Astrocyte (in vitro differentiated cells and primary cell): ENCODE measurements at regions not wholly inside any gene's neighbourhood (a gene's known extent, or its start where the extent isn't known, plus 50 kb on each side); places are given as distances from the start of the nearest gene placed in this dataset.

Experiments
- DNase-seq: peaks from one replicate; pipeline ENCODE4 v3.0.0-alpha.2; 2010; ENCODE audit warnings: low read depth
- FAIRE-seq: peaks from 2 replicates; lab custom pipeline; 2011; peaks lifted over from hg19 to GRCh38; lab: Jason Lieb, UNC
- H2AFZ ChIP-seq: 2 replicates; pipeline ENCODE4 v1.6.0; 2012; ENCODE audit warnings: low read depth, low read length, inconsistent platforms
- H3K27ac ChIP-seq: 2 replicates; pipeline ENCODE4 v1.5.1; 2011; ENCODE audit warnings: low read depth, low read length, inconsistent platforms
- H3K27me3 ChIP-seq: 2 replicates; pipeline ENCODE4 v1.6.0; 2011; ENCODE audit warnings: low read length, inconsistent platforms; ENCODE audit not compliant: insufficient read depth
- H3K36me3 ChIP-seq: 2 replicates; pipeline ENCODE4 v1.5.1; 2011; ENCODE audit warnings: low read length, inconsistent platforms; ENCODE audit not compliant: insufficient read depth
- H3K4me1 ChIP-seq: 2 replicates; pipeline ENCODE4 v1.5.1; 2011; ENCODE audit warnings: low read length, inconsistent platforms; ENCODE audit not compliant: insufficient read depth
- H3K4me2 ChIP-seq: 2 replicates; pipeline ENCODE4 v1.6.0; 2012; ENCODE audit warnings: low read length, inconsistent platforms
- H3K4me3 ChIP-seq: 2 replicates; pipeline ENCODE4 v1.5.1; 2011; ENCODE audit warnings: low read depth, mild to moderate bottlenecking, low read length, inconsistent platforms; ENCODE audit not compliant: insufficient read depth
- H3K79me2 ChIP-seq: 2 replicates; pipeline ENCODE4 v1.6.0; 2012; ENCODE audit warnings: mild to moderate bottlenecking, low read length, inconsistent platforms; ENCODE audit not compliant: insufficient read depth
- H3K9ac ChIP-seq: 2 replicates; pipeline ENCODE4 v1.6.0; 2012; ENCODE audit warnings: mild to moderate bottlenecking, low read length, inconsistent platforms
- H3K9me3 ChIP-seq: 2 replicates; pipeline ENCODE4 v1.5.1; 2012; ENCODE audit warnings: low read depth, mild to moderate bottlenecking, low read length, inconsistent platforms; ENCODE audit not compliant: insufficient read depth
- H4K20me1 ChIP-seq: 2 replicates; pipeline ENCODE4 v1.6.0; 2012; ENCODE audit warnings: low read length, inconsistent platforms; ENCODE audit not compliant: insufficient read depth
- H3K27ac Mint-ChIP-seq: one replicate; pipeline ENCODE4 v1.8.0; 2021; ENCODE audit warnings: mild to moderate bottlenecking, mixed read lengths; ENCODE audit not compliant: unreplicated experiment
- H3K27me3 Mint-ChIP-seq: one replicate; pipeline ENCODE4 v1.8.0; 2021; ENCODE audit warnings: low read depth, mixed read lengths; ENCODE audit not compliant: unreplicated experiment
- H3K36me3 Mint-ChIP-seq: one replicate; pipeline ENCODE4 v1.8.0; 2021; ENCODE audit warnings: low read depth, mixed read lengths; ENCODE audit not compliant: unreplicated experiment
- H3K4me1 Mint-ChIP-seq: one replicate; pipeline ENCODE4 v1.8.0; 2021; ENCODE audit warnings: low read depth, mixed read lengths; ENCODE audit not compliant: unreplicated experiment
- H3K4me3 Mint-ChIP-seq: one replicate; pipeline ENCODE4 v1.8.0; 2021; ENCODE audit warnings: mild to moderate bottlenecking, moderate library complexity, mixed read lengths; ENCODE audit not compliant: unreplicated experiment
- H3K9me3 Mint-ChIP-seq: one replicate; pipeline ENCODE4 v1.8.0; 2021; ENCODE audit warnings: mild to moderate bottlenecking, mixed read lengths; ENCODE audit not compliant: unreplicated experiment
- EZH2 ChIP-seq: IDR thresholded peaks from 2 replicates; pipeline ENCODE4 v1.6.1; 2012; ENCODE audit warnings: mild to moderate bottlenecking, low read length, inconsistent platforms; ENCODE audit not compliant: insufficient read depth
- TF ChIP-seq, protein P1 (sequence below): IDR thresholded peaks from 2 replicates; pipeline ENCODE4 v1.5.1; 2011; ENCODE audit warnings: low read depth, mild to moderate bottlenecking, inconsistent platforms, low read length, moderate library complexity; ENCODE audit not compliant: insufficient read depth

- Mint-ChIP-seq H3K4me1 (no peaks in the 10 kb centered on the region), H3K36me3 (no peaks in the 10 kb centered on the region), H3K9me3 (no peaks in the 10 kb centered on the region), H3K27me3 (no peaks in the 10 kb centered on the region), H3K4me3 (no peak overlapping the region), H3K27ac (no peak overlapping the region)
- no peaks in the 10 kb centered on the region for H3K4me1 ChIP-seq
- no peak overlapping the region for H3K9ac ChIP-seq
- H3K9me3 ChIP-seq, result no peaks in the 10 kb centered on the region
- DNase-seq (peak; percentile 10), FAIRE-seq (no peak)
- TF ChIP-seq EZH2, result no peak
- TF ChIP-seq, protein P1, sequence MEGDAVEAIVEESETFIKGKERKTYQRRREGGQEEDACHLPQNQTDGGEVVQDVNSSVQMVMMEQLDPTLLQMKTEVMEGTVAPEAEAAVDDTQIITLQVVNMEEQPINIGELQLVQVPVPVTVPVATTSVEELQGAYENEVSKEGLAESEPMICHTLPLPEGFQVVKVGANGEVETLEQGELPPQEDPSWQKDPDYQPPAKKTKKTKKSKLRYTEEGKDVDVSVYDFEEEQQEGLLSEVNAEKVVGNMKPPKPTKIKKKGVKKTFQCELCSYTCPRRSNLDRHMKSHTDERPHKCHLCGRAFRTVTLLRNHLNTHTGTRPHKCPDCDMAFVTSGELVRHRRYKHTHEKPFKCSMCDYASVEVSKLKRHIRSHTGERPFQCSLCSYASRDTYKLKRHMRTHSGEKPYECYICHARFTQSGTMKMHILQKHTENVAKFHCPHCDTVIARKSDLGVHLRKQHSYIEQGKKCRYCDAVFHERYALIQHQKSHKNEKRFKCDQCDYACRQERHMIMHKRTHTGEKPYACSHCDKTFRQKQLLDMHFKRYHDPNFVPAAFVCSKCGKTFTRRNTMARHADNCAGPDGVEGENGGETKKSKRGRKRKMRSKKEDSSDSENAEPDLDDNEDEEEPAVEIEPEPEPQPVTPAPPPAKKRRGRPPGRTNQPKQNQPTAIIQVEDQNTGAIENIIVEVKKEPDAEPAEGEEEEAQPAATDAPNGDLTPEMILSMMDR, result no peak
- no peaks in the 10 kb centered on the region for H4K20me1 ChIP-seq
- H2AFZ ChIP-seq, result no peak overlapping the region
- H3K36me3 ChIP-seq, result no peaks in the 10 kb centered on the region
- no peak overlapping the region for H3K27ac ChIP-seq
- H3K79me2 ChIP-seq, result no peaks in the 10 kb centered on the region
- H3K4me2 ChIP-seq, result no peak overlapping the region
- H3K27me3 ChIP-seq, result no peaks in the 10 kb centered on the region
- no peak overlapping the region for H3K4me3 ChIP-seq
These were observed 62.2 kb upstream of the SLC12A2 start for GRCh38 chr5:128021411-128021810.
